Activated CD4-positive, alpha-beta T cell treated with anti-CD3 and anti-CD28 coated beads, Interleukin-2, amount 10 ng/mL, durations not matched to agents 7 days and 5 days (primary cell): ENCODE measurements at regions not wholly inside any gene's neighbourhood (a gene's known extent, or its start where the extent isn't known, plus 50 kb on each side); places are given as distances from the start of the nearest gene placed in this dataset.
"Not testable (repeated sequence)": the region's sequence is repeated elsewhere in the genome, so short reads cannot be mapped to it uniquely, and the experiment has no call there.

Experiments
- CTCF ChIA-PET: fragments of 350-600 bp; sonication (Branson Sonifier 250); formaldehyde crosslinking; loops from one replicate; lab custom pipeline; 2021; ENCODE audit warnings: antibody characterized with exemption; lab: Charles Lee
- POLR2A ChIA-PET: fragments of 350-600 bp; sonication (Branson Sonifier 250); formaldehyde crosslinking; loops from one replicate; lab custom pipeline; 2021; ENCODE audit warnings: antibody characterized with exemption; lab: Charles Lee
- DNase-seq: peaks from one replicate; pipeline ENCODE4 v3.0.0-alpha.2; 2020
- H3K27ac Mint-ChIP-seq: one replicate; pipeline ENCODE4 v1.8.0; 2021; ENCODE audit warnings: mild to moderate bottlenecking, moderate library complexity, mixed read lengths
- H3K27me3 Mint-ChIP-seq: one replicate; pipeline ENCODE4 v1.8.0; 2021; ENCODE audit warnings: mixed read lengths
- H3K36me3 Mint-ChIP-seq: one replicate; pipeline ENCODE4 v1.8.0; 2021; ENCODE audit warnings: low read depth, mixed read lengths
- H3K4me1 Mint-ChIP-seq: one replicate; pipeline ENCODE4 v1.8.0; 2021; ENCODE audit warnings: mixed read lengths
- H3K4me3 Mint-ChIP-seq: one replicate; pipeline ENCODE4 v1.8.0; 2021; ENCODE audit warnings: mild to moderate bottlenecking, moderate library complexity, mixed read lengths
- H3K9me3 Mint-ChIP-seq: one replicate; pipeline ENCODE4 v1.8.0; 2021; ENCODE audit warnings: mixed read lengths

GRCh38 chr6:132043148-132043547 lies 92.0 kb upstream of the CCN2 start:
- DNase-seq: no peak
- H3K27ac Mint-ChIP-seq: no peak overlapping the region

GRCh38 chr6:132041706-132042105 lies 90.5 kb upstream of the CCN2 start:
- Mint-ChIP-seq H3K27me3 (no peaks in the 10 kb centered on the region), H3K9me3 (no peaks in the 10 kb centered on the region), H3K4me1 (no peaks in the 10 kb centered on the region), H3K4me3 (no peak overlapping the region), H3K27ac (no peak overlapping the region), H3K36me3 (no peaks in the 10 kb centered on the region)
- CTCF ChIA-PET: no interaction called here
- DNase-seq: no peak
- POLR2A ChIA-PET: no interaction called here

More at GRCh38 chr6:132043148-132043547, 92.0 kb upstream of the CCN2 start:
- Mint-ChIP-seq H3K4me1 (no peaks in the 10 kb centered on the region), H3K9me3 (no peaks in the 10 kb centered on the region), H3K27me3 (no peaks in the 10 kb centered on the region), H3K36me3 (no peaks in the 10 kb centered on the region), H3K4me3 (no peak overlapping the region)
- CTCF ChIA-PET: no interaction called here
- POLR2A ChIA-PET: no interaction called here

DNA sequence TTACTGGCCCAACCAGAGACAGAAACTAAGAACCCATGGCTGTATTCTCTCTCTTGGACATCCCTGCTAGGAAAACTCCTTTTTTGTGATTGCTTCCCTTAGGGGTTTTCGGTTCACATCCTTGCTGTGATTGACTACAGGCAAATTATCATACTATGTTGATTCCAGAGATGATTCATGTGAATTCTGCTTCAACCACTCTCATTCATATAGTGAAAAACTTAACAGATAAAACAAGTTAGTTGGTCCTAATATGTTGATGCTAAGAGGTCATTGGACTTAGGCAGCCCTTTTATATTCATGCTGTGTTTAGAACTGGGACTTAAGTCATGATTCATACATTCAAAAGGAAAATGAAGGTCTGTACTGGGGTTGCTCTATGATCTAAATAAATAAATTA lies 76.9 kb upstream of the CCN2 start:
- Mint-ChIP-seq H3K27ac (no peak overlapping the region), H3K4me3 (no peak overlapping the region), H3K9me3 (no peaks in the 10 kb centered on the region), H3K4me1 (no peaks in the 10 kb centered on the region), H3K36me3 (no peaks in the 10 kb centered on the region), H3K27me3 (no peaks in the 10 kb centered on the region)
- CTCF ChIA-PET: no interaction called here
- DNase-seq: no peak
- POLR2A ChIA-PET: no interaction called here

DNA sequence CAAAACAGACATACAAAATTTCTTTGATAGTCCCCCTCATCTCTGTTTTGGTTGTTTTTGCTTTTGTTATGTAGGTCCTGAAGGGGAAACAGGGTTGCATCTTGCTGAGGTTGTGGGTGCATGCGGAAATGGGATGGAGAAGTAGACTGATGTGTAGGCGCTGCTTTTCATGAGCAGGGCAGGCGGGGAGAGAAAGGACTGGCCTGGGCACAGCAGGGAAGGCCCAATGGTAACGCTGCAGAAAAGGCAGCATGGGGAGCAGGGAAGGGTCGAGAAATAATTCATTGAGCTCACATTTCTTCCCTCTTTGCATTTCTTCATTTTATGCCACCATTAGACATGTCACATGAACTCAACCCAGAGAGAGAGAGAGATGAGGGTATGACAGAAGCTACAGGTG lies 74.3 kb upstream of the CCN2 start:
- no peaks in the 10 kb centered on the region for H3K4me1 Mint-ChIP-seq
- POLR2A ChIA-PET: no interaction called here
- no peak for DNase-seq
- CTCF ChIA-PET: no interaction called here
- no peak overlapping the region for H3K4me3 Mint-ChIP-seq
- H3K27ac Mint-ChIP-seq: no peak overlapping the region
- no peaks in the 10 kb centered on the region for H3K9me3 Mint-ChIP-seq
- no peaks in the 10 kb centered on the region for H3K27me3 Mint-ChIP-seq
- no peaks in the 10 kb centered on the region for H3K36me3 Mint-ChIP-seq

DNA sequence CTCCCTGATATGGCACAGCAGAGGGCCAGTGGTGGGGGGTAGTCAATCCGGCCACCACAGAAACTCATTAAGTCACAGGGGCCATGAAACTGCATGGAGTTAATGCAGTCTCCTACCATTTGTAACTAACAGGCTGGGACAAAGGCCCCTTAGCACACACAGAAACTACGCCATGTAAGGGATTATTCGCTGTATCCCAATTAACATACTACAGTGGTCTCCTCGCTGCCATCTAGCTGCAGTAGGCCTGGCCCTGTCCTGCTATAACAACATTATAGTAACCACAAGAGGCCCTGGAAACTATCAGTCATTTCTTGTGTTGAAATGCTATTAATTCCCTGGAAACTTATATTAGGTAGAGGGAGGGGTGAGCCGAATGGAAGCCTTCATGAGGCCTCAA lies 72.3 kb upstream of the CCN2 start:
- H3K27me3 Mint-ChIP-seq: peaks cover 2% of the 10 kb centered on the region
- ChIA-PET POLR2A (no interaction called here), CTCF (no interaction called here)
- H3K9me3 Mint-ChIP-seq: no peaks in the 10 kb centered on the region
- no peak for DNase-seq
- H3K4me3 Mint-ChIP-seq: no peak overlapping the region
- no peaks in the 10 kb centered on the region for H3K4me1 Mint-ChIP-seq
- H3K27ac Mint-ChIP-seq: no peak overlapping the region
- H3K36me3 Mint-ChIP-seq: no peaks in the 10 kb centered on the region

- CTCF ChIA-PET: no interaction called here
- peaks cover 2% of the 10 kb centered on the region for H3K27me3 Mint-ChIP-seq
These were observed 70.6 kb upstream of the CCN2 start for GRCh38 chr6:132021552-132022375.

GRCh38 chr6:132020918-132021317 lies 69.7 kb upstream of the CCN2 start:
- H3K9me3 Mint-ChIP-seq, H3K4me3 Mint-ChIP-seq, H3K36me3 Mint-ChIP-seq, H3K27me3 Mint-ChIP-seq, H3K27ac Mint-ChIP-seq, DNase-seq, POLR2A ChIA-PET, H3K4me1 Mint-ChIP-seq, CTCF ChIA-PET: not testable (repeated sequence)

More at GRCh38 chr6:132021552-132022375, 70.6 kb upstream of the CCN2 start:
- H3K9me3 Mint-ChIP-seq: no peaks in the 10 kb centered on the region
- H3K27ac Mint-ChIP-seq: no peak overlapping the region
- DNase-seq: no peak
- POLR2A ChIA-PET: no interaction called here
- H3K4me3 Mint-ChIP-seq: no peak overlapping the region
- no peaks in the 10 kb centered on the region for H3K4me1 Mint-ChIP-seq
- no peaks in the 10 kb centered on the region for H3K36me3 Mint-ChIP-seq

DNA sequence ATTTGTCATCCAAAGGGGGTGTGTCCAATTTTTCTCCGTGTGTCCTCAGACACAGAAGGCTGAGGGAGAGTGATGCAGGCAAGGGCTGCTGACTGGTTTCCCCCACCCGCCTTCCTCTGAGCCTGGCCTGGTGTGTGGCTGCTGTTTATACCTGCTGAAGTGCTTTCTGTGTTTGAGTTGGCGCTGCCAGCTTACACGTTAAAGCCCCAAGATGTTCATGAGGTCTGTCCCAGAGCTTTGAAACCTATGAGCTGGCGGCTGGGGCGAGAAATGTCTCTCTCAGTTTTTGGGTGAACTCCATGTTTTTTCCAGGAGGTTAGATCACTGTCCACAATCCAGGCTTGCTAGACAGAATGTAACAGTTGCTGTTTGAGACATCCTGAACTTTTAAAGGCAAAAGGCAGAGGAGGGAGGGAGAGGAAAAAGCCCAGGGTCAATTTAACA lies 69.0 kb upstream of the CCN2 start:
- Mint-ChIP-seq H3K36me3 (no peaks in the 10 kb centered on the region), H3K27ac (no peak overlapping the region), H3K27me3 (peaks cover 2% of the 10 kb centered on the region), H3K4me1 (no peaks in the 10 kb centered on the region), H3K4me3 (no peak overlapping the region), H3K9me3 (no peaks in the 10 kb centered on the region)
- ChIA-PET CTCF (no interaction called here), POLR2A (no interaction called here)
- no peak for DNase-seq

GRCh38 chr6:132019586-132019985 lies 68.4 kb upstream of the CCN2 start:
- Mint-ChIP-seq H3K36me3 (no peaks in the 10 kb centered on the region), H3K4me3 (no peak overlapping the region), H3K4me1 (no peaks in the 10 kb centered on the region), H3K27me3 (peaks cover 2% of the 10 kb centered on the region), H3K27ac (no peak overlapping the region), H3K9me3 (no peaks in the 10 kb centered on the region)
- ChIA-PET CTCF (interaction anchor here (0.5 kb wide), 1 partner anchor 1149 kb away, joined by 3 read pairs; no protein-coding TSS in a partner anchor), POLR2A (no interaction called here)
- no peak for DNase-seq

DNA sequence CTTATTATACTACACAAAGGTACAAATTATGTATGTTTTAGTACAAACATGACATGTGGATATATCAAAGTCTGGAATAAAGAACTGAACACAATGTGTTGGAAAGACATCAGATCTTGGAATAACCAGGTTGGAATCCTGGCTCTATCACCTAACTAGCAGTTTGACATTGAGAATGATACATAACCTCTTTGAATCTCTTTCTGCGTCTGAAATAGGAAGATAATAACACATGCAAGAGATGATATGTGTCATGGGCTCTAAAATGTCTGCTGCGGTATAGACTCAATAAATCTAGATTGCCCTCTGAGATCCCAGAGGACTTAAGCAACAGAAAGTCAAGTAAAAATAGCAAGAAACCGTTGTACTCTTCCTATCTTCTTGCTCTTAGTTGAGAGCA lies 66.8 kb upstream of the CCN2 start:
- no peak overlapping the region for H3K4me3 Mint-ChIP-seq
- CTCF ChIA-PET: no interaction called here
- no peaks in the 10 kb centered on the region for H3K36me3 Mint-ChIP-seq
- no peaks in the 10 kb centered on the region for H3K9me3 Mint-ChIP-seq
- POLR2A ChIA-PET: no interaction called here
- H3K27me3 Mint-ChIP-seq: peaks cover 2% of the 10 kb centered on the region
- no peak overlapping the region for H3K27ac Mint-ChIP-seq
- no peak for DNase-seq
- no peaks in the 10 kb centered on the region for H3K4me1 Mint-ChIP-seq

GRCh38 chr6:132016396-132016795 lies 65.2 kb upstream of the CCN2 start:
- POLR2A ChIA-PET: no interaction called here
- H3K27ac Mint-ChIP-seq: no peak overlapping the region
- CTCF ChIA-PET: no interaction called here
- H3K9me3 Mint-ChIP-seq: no peaks in the 10 kb centered on the region
- peaks cover 2% of the 10 kb centered on the region for H3K27me3 Mint-ChIP-seq
- H3K36me3 Mint-ChIP-seq: no peaks in the 10 kb centered on the region
- DNase-seq: no peak
- H3K4me1 Mint-ChIP-seq: no peaks in the 10 kb centered on the region
- H3K4me3 Mint-ChIP-seq: no peak overlapping the region

- Mint-ChIP-seq H3K36me3 (no peaks in the 10 kb centered on the region), H3K27me3 (no peaks in the 10 kb centered on the region), H3K27ac (no peak overlapping the region), H3K4me3 (no peak overlapping the region), H3K4me1 (no peaks in the 10 kb centered on the region), H3K9me3 (no peaks in the 10 kb centered on the region)
- no peak for DNase-seq
- ChIA-PET POLR2A (no interaction called here), CTCF (no interaction called here)
These were observed 60.4 kb upstream of the CCN2 start for GRCh38 chr6:132011582-132011981.

- Mint-ChIP-seq H3K4me3 (no peak overlapping the region), H3K4me1 (no peaks in the 10 kb centered on the region), H3K27me3 (no peaks in the 10 kb centered on the region), H3K9me3 (no peaks in the 10 kb centered on the region), H3K36me3 (no peaks in the 10 kb centered on the region), H3K27ac (no peak overlapping the region)
- ChIA-PET CTCF (no interaction called here), POLR2A (no interaction called here)
- no peak for DNase-seq
These were observed 58.0 kb upstream of the CCN2 start for GRCh38 chr6:132009175-132009574.
